ENCODE measurements at regions not wholly inside any gene's neighbourhood (a gene's known extent, or its start where the extent isn't known, plus 50 kb on each side); places are given as distances from the start of the nearest gene placed in this dataset.

- TF ChIP-seq CTCF (conservative IDR thresholded peaks at IDR 0.05; ENCODE audit: low read length): no peak
- no peak for TF ChIP-seq EZH2phosphoT487 (IDR thresholded peaks at IDR 0.05; ENCODE audit: borderline replicate concordance, low read depth, low read length)
Measured at GRCh38 chr21:15397258-15397657, 332.5 kb upstream of the NRIP1 start.

Measured in OCI-LY7 (cell line).